ENCODE measurements at regions not wholly inside any gene's neighbourhood (a gene's known extent, or its start where the extent isn't known, plus 50 kb on each side); places are given as distances from the start of the nearest gene placed in this dataset.

DNA sequence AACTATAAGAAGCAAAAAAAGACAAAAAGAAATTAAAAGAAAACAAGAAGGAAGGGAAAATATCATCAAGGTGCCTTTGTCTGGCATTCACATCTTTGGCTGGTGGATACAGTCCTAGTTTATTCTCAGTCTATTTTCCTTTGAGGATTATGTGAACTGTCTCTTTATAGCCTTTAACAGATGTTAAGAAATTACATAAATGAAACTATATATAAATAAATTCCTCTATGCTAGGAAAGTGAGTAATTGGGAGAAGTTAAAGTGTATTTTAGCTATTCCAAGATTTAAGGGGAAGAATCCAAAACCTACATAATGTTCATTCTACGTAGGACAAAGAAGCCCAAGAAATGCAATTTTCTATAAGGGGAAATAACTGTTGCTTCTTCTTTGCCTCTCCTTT, 316.3 kb downstream of the ADAMTS20 start:
- TF ChIP-seq CTCF (IDR thresholded peaks at IDR 0.05; ENCODE audit: insufficient read depth, low read length): no peak
- TF ChIP-seq, protein P1, sequence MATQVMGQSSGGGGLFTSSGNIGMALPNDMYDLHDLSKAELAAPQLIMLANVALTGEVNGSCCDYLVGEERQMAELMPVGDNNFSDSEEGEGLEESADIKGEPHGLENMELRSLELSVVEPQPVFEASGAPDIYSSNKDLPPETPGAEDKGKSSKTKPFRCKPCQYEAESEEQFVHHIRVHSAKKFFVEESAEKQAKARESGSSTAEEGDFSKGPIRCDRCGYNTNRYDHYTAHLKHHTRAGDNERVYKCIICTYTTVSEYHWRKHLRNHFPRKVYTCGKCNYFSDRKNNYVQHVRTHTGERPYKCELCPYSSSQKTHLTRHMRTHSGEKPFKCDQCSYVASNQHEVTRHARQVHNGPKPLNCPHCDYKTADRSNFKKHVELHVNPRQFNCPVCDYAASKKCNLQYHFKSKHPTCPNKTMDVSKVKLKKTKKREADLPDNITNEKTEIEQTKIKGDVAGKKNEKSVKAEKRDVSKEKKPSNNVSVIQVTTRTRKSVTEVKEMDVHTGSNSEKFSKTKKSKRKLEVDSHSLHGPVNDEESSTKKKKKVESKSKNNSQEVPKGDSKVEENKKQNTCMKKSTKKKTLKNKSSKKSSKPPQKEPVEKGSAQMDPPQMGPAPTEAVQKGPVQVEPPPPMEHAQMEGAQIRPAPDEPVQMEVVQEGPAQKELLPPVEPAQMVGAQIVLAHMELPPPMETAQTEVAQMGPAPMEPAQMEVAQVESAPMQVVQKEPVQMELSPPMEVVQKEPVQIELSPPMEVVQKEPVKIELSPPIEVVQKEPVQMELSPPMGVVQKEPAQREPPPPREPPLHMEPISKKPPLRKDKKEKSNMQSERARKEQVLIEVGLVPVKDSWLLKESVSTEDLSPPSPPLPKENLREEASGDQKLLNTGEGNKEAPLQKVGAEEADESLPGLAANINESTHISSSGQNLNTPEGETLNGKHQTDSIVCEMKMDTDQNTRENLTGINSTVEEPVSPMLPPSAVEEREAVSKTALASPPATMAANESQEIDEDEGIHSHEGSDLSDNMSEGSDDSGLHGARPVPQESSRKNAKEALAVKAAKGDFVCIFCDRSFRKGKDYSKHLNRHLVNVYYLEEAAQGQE (IDR thresholded peaks at IDR 0.05; ENCODE audit: insufficient replicate concordance, low read depth): no peak
- TF ChIP-seq GABPA (IDR thresholded peaks at IDR 0.05; ENCODE audit: low read depth): no peak
- TF ChIP-seq POLR2AphosphoS5 (IDR thresholded peaks at IDR 0.05; ENCODE audit: low read depth): no peak
- TF ChIP-seq SPI1 (IDR thresholded peaks at IDR 0.05; ENCODE audit: borderline replicate concordance, low read depth): no peak

Measured in HL-60 (cell line).